HG03558 (cell line): ENCODE measurements at regions not wholly inside any gene's neighbourhood (a gene's known extent, or its start where the extent isn't known, plus 50 kb on each side); places are given as distances from the start of the nearest gene placed in this dataset.

Source experiments
- ATAC-seq: cut with Tn5 transposase; IDR thresholded peaks from one replicate; pipeline ENCODE4 v1.9.1; 2021; ENCODE audit warnings: moderate number of reproducible peaks; ENCODE audit not compliant: unreplicated experiment; ENCODE audit errors: extremely low read depth

GRCh38 chr13:22647156-22647850 is 533.5 kb upstream of the SGCG start:
- no peak for ATAC-seq

GRCh38 chr13:22648320-22648801 is 532.4 kb upstream of the SGCG start:
- ATAC-seq: no peak

- ATAC-seq: no peak
Measured at GRCh38 chr13:22652796-22653195, 528.0 kb upstream of the SGCG start.

- no peak for ATAC-seq
Measured at GRCh38 chr13:22653866-22654265, 526.9 kb upstream of the SGCG start.

DNA sequence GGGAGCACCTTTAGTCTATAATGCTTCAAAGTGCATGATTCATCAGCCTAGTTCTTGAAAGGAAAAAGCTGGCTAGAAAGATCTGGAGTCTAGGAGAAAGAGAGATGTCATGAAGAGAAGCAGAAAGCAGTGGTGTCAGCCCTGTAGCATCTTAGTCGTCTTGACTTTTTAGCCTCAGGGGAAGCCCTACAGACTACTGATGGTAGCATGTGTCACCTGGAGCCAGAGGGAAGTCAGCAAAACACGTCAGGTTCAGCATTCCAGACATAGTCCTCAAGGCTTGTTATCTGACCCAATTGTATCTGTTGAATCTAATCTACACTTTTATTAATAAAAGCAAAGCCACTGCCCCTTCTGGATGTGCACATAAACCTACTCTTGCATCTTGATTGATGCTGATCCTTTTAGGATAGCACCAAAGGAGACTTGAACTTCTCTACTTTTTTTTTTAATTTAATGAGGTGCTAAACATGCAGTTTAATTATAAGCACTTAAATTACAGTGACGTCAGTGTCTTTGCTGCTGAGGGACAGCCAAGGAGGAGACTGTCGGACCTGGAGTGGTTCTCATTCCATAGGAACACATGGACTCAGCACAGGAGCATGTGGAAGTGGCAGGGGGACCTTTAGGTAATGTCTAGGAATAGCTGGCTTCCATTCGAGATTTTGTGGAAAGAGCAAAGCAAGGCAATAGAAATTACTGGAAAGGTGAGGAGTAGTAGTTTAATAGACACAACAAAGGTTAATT is 525.5 kb upstream of the SGCG start:
- no peak for ATAC-seq

DNA sequence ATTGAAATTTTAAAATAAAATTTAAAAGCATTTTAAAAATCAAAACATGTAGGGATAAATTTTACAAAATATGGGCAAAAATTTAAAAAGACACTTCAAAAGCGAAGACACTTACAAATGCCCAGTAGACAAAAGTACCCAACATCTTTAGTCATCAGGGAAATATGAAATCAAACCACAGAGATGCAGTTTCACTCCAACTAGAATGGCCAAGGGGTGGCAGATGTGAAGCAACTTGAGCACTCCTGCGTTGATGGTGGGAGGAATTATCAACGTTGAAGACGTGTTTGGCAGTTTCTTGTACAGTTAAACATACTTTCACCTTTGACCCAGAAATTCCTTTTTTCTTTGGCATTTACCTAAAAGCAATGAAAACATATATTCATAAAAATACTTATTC is 518.0 kb upstream of the SGCG start:
- no peak for ATAC-seq

- no peak for ATAC-seq
Measured at GRCh38 chr13:22665506-22665905, 515.3 kb upstream of the SGCG start.

DNA sequence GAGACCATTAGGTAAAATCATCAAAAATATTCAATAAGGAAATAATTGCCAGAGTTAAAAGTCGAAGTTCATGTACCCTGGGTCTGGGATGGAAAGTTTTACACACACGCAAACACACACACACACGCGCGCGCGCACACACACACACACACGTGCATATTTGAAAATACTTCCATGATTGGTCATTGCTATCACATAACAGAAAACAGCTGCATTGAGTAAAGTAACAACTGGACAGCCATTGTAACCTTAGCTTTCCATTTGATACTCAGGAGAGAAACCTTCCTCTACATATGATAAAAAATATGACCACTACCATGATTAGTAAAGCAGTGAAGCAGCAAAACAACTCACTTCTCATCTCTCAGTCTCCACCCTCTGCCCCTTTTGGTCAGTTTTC is 490.0 kb upstream of the SGCG start:
- ATAC-seq: no peak

DNA sequence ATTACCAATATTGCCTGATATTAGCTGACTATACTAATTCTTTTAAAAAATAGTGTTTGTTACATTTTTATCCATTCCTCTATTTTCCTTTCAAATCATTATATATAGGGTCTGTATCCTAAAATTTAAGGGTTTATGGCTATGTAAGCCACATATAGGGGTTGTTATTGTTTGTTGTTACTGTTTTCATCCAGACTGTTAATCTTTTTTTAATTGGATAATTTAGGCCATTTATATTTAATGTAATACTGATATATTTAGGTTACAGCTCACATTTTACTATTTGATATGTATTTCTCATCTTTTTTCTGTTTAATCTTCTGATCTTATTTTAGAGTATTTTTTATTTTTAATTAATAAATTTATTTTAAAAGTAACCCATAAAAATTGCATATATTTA is 487.1 kb upstream of the SGCG start:
- ATAC-seq: no peak

GRCh38 chr13:22696433-22696832 is 484.3 kb upstream of the SGCG start:
- ATAC-seq: no peak

- no peak for ATAC-seq
Measured at GRCh38 chr13:22698467-22698866, 482.3 kb upstream of the SGCG start.

GRCh38 chr13:22700246-22700887 is 480.4 kb upstream of the SGCG start:
- no peak for ATAC-seq

DNA sequence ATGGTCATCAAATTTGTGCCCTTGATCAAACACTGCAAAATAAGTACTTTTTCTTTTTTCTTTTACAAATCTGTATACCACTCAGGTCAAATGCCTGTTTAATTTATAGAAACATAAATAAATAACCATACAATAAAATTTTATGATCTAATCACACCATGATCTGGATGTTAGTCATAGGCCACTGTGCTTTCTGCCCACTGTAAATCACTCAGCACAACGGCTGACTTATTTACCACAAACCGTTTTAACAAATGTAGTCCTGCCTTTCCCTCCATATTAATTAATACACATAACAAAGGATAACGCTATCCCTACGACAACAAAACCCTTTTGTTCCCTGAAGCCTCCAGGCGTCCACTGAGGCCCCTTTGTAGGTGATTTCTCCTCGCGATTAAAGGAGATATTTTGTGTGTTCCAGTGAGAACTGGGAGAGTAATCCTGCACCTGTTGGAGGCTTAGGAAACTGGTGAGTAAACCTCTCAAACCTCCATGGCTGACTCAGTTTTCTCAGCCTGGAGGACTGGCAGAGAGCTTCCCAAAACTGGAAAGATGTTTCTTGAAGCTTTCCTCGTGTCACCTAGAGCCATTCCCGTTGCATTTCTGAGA is 477.1 kb upstream of the SGCG start:
- ATAC-seq: no peak

DNA sequence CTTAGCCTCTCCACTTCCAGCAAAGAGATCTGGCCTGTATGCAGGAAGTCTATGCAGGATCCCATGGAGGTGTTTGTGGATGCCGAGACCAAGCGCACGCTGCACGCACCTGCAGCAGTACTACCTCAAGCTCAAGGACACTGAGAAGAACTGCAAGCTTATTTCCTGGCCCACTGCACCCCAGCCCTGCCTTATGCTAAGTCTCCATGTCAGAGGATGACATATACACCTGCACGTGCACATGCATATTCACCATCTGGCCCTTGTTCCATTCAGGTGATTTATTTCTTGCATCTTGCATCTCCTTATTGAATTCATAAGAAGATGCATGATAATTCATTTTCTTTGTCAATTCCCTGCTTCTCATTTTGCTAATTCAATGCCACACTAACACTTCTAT is 472.8 kb upstream of the SGCG start:
- ATAC-seq: no peak

DNA sequence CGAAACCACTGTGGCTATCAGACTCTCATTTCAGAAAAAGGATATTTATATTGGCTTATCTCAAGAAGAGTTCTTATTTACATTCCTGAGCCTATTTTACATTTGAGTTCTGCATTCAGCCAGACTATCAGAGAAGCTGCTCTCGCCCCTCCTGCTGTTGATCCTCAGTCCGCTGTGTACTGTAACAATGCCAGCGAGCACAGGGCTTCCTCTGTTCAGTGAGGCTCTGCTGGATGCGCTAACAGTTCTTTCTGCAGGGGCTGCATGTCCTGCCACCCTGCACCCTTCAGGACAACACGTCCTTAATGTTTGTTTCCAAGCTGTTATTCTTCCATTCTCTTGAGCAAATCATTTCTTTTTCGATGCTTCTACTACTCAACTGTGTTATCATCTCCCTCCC is 463.7 kb upstream of the SGCG start:
- no peak for ATAC-seq

GRCh38 chr13:22726726-22727125 is 454.1 kb upstream of the SGCG start:
- no peak for ATAC-seq

- no peak for ATAC-seq
Measured at GRCh38 chr13:22735011-22735995, 445.5 kb upstream of the SGCG start.

GRCh38 chr13:22736084-22736767 is 444.6 kb upstream of the SGCG start:
- no peak for ATAC-seq

- no peak for ATAC-seq
Measured at GRCh38 chr13:22736768-22737092, 444.0 kb upstream of the SGCG start.
